Epithelial cell of esophagus (primary cell): ENCODE measurements at regions not wholly inside any gene's neighbourhood (a gene's known extent, or its start where the extent isn't known, plus 50 kb on each side); places are given as distances from the start of the nearest gene placed in this dataset.

Experiments used
- DNase-seq: peaks from one replicate; pipeline ENCODE4 v3.0.0; 2010; ENCODE audit warnings: low read depth
- H3K4me3 ChIP-seq: 2 replicates; pipeline ENCODE4 v1.5.1; 2011; ENCODE audit warnings: mild to moderate bottlenecking, low read length, control low read depth
- TF ChIP-seq, protein P1 (sequence below): IDR thresholded peaks from 2 replicates; pipeline ENCODE4 v1.5.1; 2011; ENCODE audit warnings: low read depth, mild to moderate bottlenecking, low read length, control low read depth, inconsistent platforms; ENCODE audit not compliant: insufficient read depth; ENCODE audit errors: missing control alignments

DNA sequence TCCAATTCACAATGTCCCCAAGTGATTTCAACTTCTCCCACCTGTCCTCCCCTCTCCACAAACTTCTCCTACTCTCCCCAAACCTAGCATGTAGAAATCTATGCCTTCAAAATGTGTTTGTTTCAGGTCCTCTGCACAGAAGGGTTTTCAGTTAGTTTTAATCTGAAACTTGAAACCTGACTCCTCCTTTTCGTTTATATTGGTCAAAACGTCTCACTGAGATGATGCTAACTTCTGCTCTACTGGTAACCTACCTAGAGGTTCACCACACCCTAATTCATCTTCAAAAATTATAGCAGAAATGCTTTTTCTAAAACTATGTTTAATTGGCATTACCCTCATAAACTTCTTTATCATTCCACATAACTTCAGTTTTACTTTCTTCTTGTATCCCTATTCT lies 401.8 kb upstream of the ADAMTS16 start:
- no peak overlapping the region for H3K4me3 ChIP-seq
- no peak for DNase-seq
- TF ChIP-seq, protein P1, sequence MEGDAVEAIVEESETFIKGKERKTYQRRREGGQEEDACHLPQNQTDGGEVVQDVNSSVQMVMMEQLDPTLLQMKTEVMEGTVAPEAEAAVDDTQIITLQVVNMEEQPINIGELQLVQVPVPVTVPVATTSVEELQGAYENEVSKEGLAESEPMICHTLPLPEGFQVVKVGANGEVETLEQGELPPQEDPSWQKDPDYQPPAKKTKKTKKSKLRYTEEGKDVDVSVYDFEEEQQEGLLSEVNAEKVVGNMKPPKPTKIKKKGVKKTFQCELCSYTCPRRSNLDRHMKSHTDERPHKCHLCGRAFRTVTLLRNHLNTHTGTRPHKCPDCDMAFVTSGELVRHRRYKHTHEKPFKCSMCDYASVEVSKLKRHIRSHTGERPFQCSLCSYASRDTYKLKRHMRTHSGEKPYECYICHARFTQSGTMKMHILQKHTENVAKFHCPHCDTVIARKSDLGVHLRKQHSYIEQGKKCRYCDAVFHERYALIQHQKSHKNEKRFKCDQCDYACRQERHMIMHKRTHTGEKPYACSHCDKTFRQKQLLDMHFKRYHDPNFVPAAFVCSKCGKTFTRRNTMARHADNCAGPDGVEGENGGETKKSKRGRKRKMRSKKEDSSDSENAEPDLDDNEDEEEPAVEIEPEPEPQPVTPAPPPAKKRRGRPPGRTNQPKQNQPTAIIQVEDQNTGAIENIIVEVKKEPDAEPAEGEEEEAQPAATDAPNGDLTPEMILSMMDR, result no peak

DNA sequence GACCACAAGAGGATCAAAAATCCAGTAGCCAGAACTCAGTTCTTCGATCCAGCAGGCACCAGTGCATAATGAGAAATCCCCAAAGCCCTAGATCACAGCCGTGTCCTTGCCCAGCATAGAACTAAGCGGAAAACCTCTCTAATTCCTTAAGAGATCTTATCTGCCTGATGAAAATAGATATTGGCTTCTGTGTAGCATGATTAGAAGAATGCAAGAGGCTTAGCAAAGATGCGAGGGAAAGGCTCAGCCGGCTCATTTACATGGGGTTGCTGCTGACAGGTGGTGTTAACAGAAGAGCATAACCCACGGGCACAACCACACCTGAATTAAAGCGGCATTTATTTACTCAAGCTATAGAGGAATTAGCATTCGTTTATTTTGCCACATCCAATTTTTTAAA lies 400.0 kb upstream of the ADAMTS16 start:
- TF ChIP-seq, protein P1, result no peak
- H3K4me3 ChIP-seq, result no peak overlapping the region
- DNase-seq, result no peak

DNA sequence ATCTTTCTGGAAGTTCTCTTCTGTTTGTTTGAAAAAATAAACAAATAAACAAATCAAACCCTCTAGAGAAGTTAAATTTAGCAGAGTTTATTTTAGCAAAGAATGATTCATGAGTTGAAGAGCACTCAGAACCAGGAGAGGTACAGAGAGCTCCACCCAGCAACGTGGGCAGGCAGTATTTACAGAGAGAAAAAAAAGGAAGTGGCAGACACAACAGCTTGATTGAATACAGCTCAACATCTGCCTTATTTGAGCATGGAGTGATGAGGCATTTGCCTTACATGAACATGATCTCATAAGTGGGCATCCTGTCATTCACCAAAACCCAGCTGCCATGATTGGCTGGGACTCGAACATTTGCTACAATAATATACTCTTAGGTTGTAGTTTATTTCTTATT lies 381.6 kb upstream of the ADAMTS16 start:
- H3K4me3 ChIP-seq, result no peak overlapping the region
- no peak for DNase-seq
- TF ChIP-seq, protein P1, result no peak

DNA sequence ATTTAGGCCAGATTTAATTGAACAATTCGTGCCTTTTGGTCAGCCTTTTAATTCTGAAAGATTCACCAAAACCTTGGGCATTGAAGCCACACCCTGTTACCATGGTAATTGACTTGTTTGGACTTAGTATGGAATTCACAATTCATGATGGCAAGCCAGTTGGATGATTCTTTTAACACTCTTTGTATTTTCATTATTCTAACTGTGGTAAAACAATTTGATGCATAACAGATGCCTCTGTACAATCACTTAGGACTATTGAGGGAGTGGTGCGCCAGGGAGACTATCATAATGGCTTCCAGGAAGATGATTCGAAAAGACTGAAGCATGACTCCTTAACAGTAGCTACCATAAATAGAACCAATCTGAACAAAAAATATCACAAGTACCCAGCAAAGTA lies 381.1 kb upstream of the ADAMTS16 start:
- TF ChIP-seq, protein P1, result no peak
- no peak overlapping the region for H3K4me3 ChIP-seq
- DNase-seq, result no peak

DNA sequence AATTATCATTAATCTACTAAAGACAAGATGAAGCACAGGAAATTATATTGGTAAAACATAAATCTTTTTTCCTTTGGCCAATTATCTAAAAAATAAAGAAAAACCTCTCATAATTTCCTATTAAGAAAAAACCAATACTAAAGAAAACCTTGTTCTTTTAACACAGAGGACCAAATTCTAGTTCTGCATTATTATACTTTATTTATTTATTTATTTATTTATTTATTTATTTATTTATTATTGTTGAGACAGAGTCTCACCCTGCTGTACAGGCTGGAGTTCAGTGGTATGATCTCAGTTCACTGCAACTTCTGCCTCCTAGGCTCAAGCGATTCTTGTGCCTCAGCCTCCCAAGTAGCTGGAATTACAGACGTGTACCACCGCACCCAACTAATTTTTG lies 377.8 kb upstream of the ADAMTS16 start:
- TF ChIP-seq, protein P1, result no peak
- no peak for DNase-seq

DNA sequence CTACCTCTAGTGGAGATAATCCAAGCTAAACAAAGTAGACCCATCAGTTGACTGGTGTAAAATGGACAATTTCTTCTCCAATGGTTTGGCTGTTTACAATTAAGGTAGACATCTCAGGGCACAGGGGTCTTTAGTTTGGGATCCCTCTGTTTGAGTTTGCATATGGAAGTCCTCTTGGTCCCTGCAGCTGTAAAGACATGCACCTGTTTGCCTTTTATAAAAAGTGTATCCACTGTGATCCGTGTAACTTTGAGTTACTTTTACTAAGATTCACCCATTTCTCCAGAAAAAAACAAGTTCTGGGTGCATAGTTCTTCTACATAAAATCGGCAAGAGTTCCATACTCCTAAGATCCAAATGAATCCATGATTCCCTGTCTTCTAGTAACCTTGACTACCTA lies 374.7 kb upstream of the ADAMTS16 start:
- TF ChIP-seq, protein P1, result no peak
- DNase-seq, result no peak
- H3K4me3 ChIP-seq, result no peak overlapping the region

More for the DNA sequence above, 377.8 kb upstream of the ADAMTS16 start:
- H3K4me3 ChIP-seq, result no peak overlapping the region

DNA sequence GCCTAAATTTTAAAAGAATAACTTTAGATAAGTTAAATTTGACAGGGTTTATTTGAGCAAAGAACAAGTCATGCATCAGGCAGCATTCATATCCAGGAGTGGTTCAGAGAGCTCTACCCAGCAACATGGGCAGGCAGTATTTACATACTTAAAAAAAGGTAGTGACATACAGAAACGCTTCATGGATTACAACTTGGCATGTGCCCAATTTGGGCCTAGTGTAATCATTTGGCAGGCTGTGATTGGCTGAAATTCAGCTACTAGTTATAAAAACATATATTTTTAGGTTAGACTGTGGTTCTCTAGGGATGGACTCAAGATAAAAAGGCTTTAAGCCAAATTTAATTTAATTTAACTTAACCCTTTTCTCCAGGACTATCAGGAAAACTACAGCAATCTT lies 374.0 kb upstream of the ADAMTS16 start:
- no peak overlapping the region for H3K4me3 ChIP-seq
- TF ChIP-seq, protein P1, result no peak
- no peak for DNase-seq
